Adrenal gland (tissue), 9 donors: ENCODE measurements at regions not wholly inside any gene's neighbourhood (a gene's known extent, or its start where the extent isn't known, plus 50 kb on each side); places are given as distances from the start of the nearest gene placed in this dataset.
"Not testable (repeated sequence)": the region's sequence is repeated elsewhere in the genome, so short reads cannot be mapped to it uniquely, and the experiment has no call there.

Experiments
- DNase-seq, 7 donors: peaks; one replicate each; pipeline ENCODE4 v3.0.0-alpha.2; 2019 to 2020
- H3K27ac ChIP-seq, 5 donors: fragments of 200-600 bp; sonication (generic) in 4 of 5; 1 replicate in 3 of 5; 2 replicates in 2 of 5; pipeline versions ENCODE4 v1.5.1 to v1.8.0; 2016 to 2020; ENCODE audit warnings: mild to moderate bottlenecking in 1 of 5
- H3K27me3 ChIP-seq: fragments of 200-600 bp; 2 replicates; pipeline ENCODE4 v1.8.0; 2021
- H3K36me3 ChIP-seq, 2 donors: fragments of 200-600 bp; replicated peaks in 1 of 2; 1 replicate in 1 of 2; 2 replicates in 1 of 2; pipeline versions ENCODE4 v1.5.1 to v1.8.0; 2018 to 2022
- H3K4me1 ChIP-seq, 2 donors: fragments of 200-600 bp; replicated peaks in 1 of 2; 1 replicate in 1 of 2; 2 replicates in 1 of 2; pipeline versions ENCODE4 v1.5.1 to v1.8.0; 2018 to 2021
- H3K4me3 ChIP-seq, 4 donors: fragments of 200-600 bp; sonication (generic) in 3 of 4; one replicate each; pipeline ENCODE4 v1.5.1; 2016 to 2018
- H3K9me3 ChIP-seq, 3 donors: fragments of 200-600 bp; sonication (generic) in 1 of 3; replicated peaks in 1 of 3; 1 replicate in 2 of 3; 2 replicates in 1 of 3; pipeline versions ENCODE4 v1.5.1 to v1.8.0; 2016 to 2021
- POLR2A ChIP-seq, 2 donors: fragments of 450-650 bp; IDR thresholded peaks; one replicate each; pipeline ENCODE4 v1.6.1; 2017; ENCODE audit warnings: antibody characterized with exemption in 2 of 2, mild to moderate bottlenecking in 2 of 2, moderate library complexity in 1 of 2
- WGBS, 4 donors: extraction: QIAGEN DNeasy Blood & Tissue Kit in 2 of 4; methylation state at CpG; one replicate each; pipeline versions ENCODE4 v1.1.5 to v1.1.7; 2013 to 2017; 5-methylcytosine and 5-hydroxymethylcytosine counted together
- intact Hi-C, 2 donors: fragments of 100-400 bp; cut with DNase I; formaldehyde crosslinking; loops; one replicate each; pipeline versions ENCODE4 v1.14.1 to v1.15.0; 2022 to 2023
- TF ChIP-seq, protein P1 (sequence below), 6 experiments: fragments of 450-650 bp in 4 of 6; fragments of 200-600 bp in 2 of 6; sonication (generic) in 1 of 6; IDR thresholded peaks; 1 replicate in 5 of 6; 2 replicates in 1 of 6; pipeline versions ENCODE4 v1.5.1 to v1.8.0; 2016 to 2021; ENCODE audit warnings: antibody characterized with exemption in 6 of 6, mild to moderate bottlenecking in 2 of 6, moderate library complexity in 1 of 6
- donor health status: healthy with polysubstance abuse.
- donor health status: Bipolar disorder and iron deficiency.
- donor health status: DM: yes; HTN: yes; CAD: no.
- donor health status: DM: no; HTN: no; CAD: no.
- donor health status: DM: no; HTN: no; CAD: no.

DNA sequence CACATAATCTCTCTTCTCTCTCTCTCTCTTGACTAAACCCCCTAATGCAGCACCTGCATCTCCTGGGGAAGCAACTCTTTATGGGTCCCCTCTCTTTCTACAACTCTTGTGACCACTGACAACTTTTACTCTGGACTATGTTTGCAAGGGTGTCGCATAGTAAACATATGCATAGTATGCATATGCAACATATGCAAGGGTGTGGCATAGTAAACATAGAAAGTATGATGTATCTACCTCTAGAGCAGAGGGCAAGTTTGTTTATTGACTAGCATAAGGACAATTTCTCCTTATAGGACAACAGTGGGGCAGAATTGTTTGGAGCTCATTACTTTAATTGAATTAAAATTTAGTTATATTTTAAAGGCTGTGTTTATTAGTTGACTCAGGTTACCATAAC lies 462.5 kb downstream of the AMY1C start:
- 76 to 88% (median 82%) methylated on average over 1 of the region's 1 CpG for WGBS, 4 donors
- intact Hi-C loops: no loop called here
- Histone ChIP-seq H3K36me3 (no peaks in the 10 kb centered on the region), H3K27ac (no peak overlapping the region), H3K9me3 (no peaks in the 10 kb centered on the region), H3K4me1 (no peaks in the 10 kb centered on the region), H3K4me3 (no peak overlapping the region), H3K27me3 (no peaks in the 10 kb centered on the region)
- TF ChIP-seq, protein P1, sequence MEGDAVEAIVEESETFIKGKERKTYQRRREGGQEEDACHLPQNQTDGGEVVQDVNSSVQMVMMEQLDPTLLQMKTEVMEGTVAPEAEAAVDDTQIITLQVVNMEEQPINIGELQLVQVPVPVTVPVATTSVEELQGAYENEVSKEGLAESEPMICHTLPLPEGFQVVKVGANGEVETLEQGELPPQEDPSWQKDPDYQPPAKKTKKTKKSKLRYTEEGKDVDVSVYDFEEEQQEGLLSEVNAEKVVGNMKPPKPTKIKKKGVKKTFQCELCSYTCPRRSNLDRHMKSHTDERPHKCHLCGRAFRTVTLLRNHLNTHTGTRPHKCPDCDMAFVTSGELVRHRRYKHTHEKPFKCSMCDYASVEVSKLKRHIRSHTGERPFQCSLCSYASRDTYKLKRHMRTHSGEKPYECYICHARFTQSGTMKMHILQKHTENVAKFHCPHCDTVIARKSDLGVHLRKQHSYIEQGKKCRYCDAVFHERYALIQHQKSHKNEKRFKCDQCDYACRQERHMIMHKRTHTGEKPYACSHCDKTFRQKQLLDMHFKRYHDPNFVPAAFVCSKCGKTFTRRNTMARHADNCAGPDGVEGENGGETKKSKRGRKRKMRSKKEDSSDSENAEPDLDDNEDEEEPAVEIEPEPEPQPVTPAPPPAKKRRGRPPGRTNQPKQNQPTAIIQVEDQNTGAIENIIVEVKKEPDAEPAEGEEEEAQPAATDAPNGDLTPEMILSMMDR (IDR thresholded peaks at IDR 0.05): no peak
- no peak for TF ChIP-seq POLR2A (IDR thresholded peaks at IDR 0.05)
- no peak for DNase-seq

DNA sequence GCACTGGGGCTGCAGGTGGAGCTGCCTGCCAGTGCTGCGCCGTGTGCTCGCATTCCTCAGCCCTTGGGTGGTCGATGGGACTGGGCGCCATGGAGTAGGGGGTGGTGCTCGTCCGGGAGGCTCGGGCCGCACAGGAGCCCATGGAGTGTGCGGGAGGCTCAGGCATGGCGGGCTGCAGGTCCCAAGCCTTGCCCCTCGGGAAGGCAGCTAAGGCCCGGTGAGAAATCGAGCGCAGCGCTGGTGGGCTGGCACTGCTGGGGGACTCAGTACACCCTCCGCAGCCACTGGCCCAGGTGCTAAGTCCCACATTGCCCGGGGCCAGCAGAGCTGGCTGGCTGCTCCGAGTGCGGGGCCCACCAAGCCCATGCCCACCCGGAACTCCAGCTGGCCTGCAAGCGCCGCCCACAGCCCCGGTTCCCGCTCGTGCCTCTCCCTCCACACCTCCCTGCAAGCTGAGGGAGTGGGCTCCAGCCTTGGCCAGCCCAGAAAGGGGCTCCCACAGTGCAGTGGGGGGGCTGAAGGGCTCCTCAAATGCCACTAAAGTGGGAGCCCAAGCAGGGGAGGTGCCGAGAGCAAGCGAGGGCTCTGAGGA lies 467.8 kb downstream of the AMY1C start:
- H3K4me1 ChIP-seq, H3K27me3 ChIP-seq, intact Hi-C loops, H3K9me3 ChIP-seq, DNase-seq, H3K27ac ChIP-seq, H3K36me3 ChIP-seq, H3K4me3 ChIP-seq: not testable (repeated sequence)
- WGBS, 4 donors: 80 to 94% (median 90%) methylated on average over 2 to 28 of the region's 28 CpGs

DNA sequence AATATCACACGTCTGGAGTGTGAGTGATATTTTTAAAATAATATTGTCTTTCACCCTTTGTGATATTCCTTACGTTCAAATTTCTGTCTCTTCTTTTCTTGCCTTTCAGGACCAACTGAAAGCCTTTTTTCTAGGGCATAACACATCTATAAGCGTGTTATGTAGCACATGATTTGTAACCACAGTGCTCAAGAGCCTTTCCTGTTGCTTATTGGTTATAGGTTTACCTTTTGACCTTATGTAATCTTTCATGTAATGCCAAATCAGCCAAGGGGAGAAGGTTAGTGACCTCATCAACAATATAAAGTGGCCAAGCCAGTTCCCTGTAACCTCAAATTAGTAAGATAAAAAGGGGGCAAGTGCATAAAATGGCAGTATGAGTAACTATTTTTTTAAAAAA lies 480.2 kb downstream of the AMY1C start:
- no peak for TF ChIP-seq POLR2A (IDR thresholded peaks at IDR 0.05)
- TF ChIP-seq, protein P1 (IDR thresholded peaks at IDR 0.05): no peak
- WGBS, 4 donors: 34 to 40% (median 37%) methylated on average over 3 of the region's 3 CpGs
- Histone ChIP-seq H3K4me1 (no peaks in the 10 kb centered on the region), H3K36me3 (no peaks in the 10 kb centered on the region), H3K27ac (no peak overlapping the region), H3K9me3 (no peaks in the 10 kb centered on the region), H3K27me3 (no peaks in the 10 kb centered on the region), H3K4me3 (no peak overlapping the region)
- DNase-seq: no peak
- intact Hi-C loops: no loop called here

DNA sequence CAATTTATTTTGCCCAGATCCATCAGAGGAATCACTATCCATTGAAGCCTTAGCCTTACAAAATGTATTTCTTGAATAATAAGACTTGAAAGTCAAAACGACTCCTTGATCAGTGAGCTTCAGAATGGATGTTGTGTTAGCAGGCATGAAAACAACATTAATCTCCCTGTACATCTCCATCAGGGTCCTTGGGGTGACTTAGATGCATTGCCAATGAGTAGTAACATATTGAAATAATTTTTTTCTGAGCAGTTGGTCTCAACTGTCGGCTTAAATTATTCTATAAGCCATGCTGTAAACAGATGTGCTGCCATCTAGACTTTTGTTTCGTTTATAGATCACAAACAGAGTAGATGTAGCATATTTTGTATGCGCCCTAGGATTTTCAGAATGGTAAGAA lies 482.0 kb downstream of the AMY1C start:
- intact Hi-C loops: no loop called here
- Histone ChIP-seq H3K36me3 (no peaks in the 10 kb centered on the region), H3K4me1 (no peaks in the 10 kb centered on the region), H3K27me3 (no peaks in the 10 kb centered on the region), H3K9me3 (no peaks in the 10 kb centered on the region), H3K4me3 (no peak overlapping the region), H3K27ac (no peak overlapping the region)
- 39 to 59% (median 48%) methylated on average over 4 of the region's 4 CpGs for WGBS, 4 donors
- no peak for TF ChIP-seq POLR2A (IDR thresholded peaks at IDR 0.05)
- TF ChIP-seq, protein P1 (IDR thresholded peaks at IDR 0.05): no peak
- DNase-seq: no peak

DNA sequence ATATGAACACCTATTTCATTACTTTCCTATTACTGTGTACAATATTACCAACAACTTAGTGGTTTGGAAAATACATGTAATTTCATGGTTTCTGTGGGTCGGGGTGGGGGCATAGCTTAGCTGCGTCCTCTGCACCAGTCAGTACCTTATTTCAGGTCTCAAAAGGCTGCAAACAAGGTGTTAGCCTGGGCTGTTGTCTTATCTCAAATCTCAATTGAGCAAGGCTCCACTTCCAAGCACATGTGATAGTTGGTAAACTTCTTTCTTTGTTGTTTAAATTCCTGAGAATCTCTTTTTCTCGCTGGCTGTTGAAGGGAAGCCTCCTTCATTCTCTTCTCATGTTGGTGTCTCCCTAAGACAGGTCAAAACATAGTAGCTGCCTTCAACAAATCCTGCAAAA lies 485.4 kb downstream of the AMY1C start:
- intact Hi-C loops: no loop called here
- no peak for TF ChIP-seq POLR2A (IDR thresholded peaks at IDR 0.05)
- TF ChIP-seq, protein P1 (IDR thresholded peaks at IDR 0.05): no peak
- WGBS, 4 donors: 39 to 57% (median 41%) methylated on average over 3 of the region's 3 CpGs
- Histone ChIP-seq H3K4me1 (no peaks in the 10 kb centered on the region), H3K36me3 (no peaks in the 10 kb centered on the region), H3K4me3 (no peak overlapping the region), H3K9me3 (no peaks in the 10 kb centered on the region), H3K27me3 (no peaks in the 10 kb centered on the region), H3K27ac (no peak overlapping the region)
- DNase-seq: no peak
